Astrocyte (in vitro differentiated cells and primary cell): ENCODE measurements at regions not wholly inside any gene's neighbourhood (a gene's known extent, or its start where the extent isn't known, plus 50 kb on each side); places are given as distances from the start of the nearest gene placed in this dataset.

ENCODE experiments used
- DNase-seq: peaks from one replicate; pipeline ENCODE4 v3.0.0-alpha.2; 2010; ENCODE audit warnings: low read depth
- FAIRE-seq: peaks from 2 replicates; lab custom pipeline; 2011; peaks lifted over from hg19 to GRCh38; lab: Jason Lieb, UNC
- H2AFZ ChIP-seq: 2 replicates; pipeline ENCODE4 v1.6.0; 2012; ENCODE audit warnings: low read depth, low read length, inconsistent platforms
- H3K27ac ChIP-seq: 2 replicates; pipeline ENCODE4 v1.5.1; 2011; ENCODE audit warnings: low read depth, low read length, inconsistent platforms
- H3K27me3 ChIP-seq: 2 replicates; pipeline ENCODE4 v1.6.0; 2011; ENCODE audit warnings: low read length, inconsistent platforms; ENCODE audit not compliant: insufficient read depth
- H3K36me3 ChIP-seq: 2 replicates; pipeline ENCODE4 v1.5.1; 2011; ENCODE audit warnings: low read length, inconsistent platforms; ENCODE audit not compliant: insufficient read depth
- H3K4me1 ChIP-seq: 2 replicates; pipeline ENCODE4 v1.5.1; 2011; ENCODE audit warnings: low read length, inconsistent platforms; ENCODE audit not compliant: insufficient read depth
- H3K4me2 ChIP-seq: 2 replicates; pipeline ENCODE4 v1.6.0; 2012; ENCODE audit warnings: low read length, inconsistent platforms
- H3K4me3 ChIP-seq: 2 replicates; pipeline ENCODE4 v1.5.1; 2011; ENCODE audit warnings: low read depth, mild to moderate bottlenecking, low read length, inconsistent platforms; ENCODE audit not compliant: insufficient read depth
- H3K79me2 ChIP-seq: 2 replicates; pipeline ENCODE4 v1.6.0; 2012; ENCODE audit warnings: mild to moderate bottlenecking, low read length, inconsistent platforms; ENCODE audit not compliant: insufficient read depth
- H3K9ac ChIP-seq: 2 replicates; pipeline ENCODE4 v1.6.0; 2012; ENCODE audit warnings: mild to moderate bottlenecking, low read length, inconsistent platforms
- H3K9me3 ChIP-seq: 2 replicates; pipeline ENCODE4 v1.5.1; 2012; ENCODE audit warnings: low read depth, mild to moderate bottlenecking, low read length, inconsistent platforms; ENCODE audit not compliant: insufficient read depth
- H4K20me1 ChIP-seq: 2 replicates; pipeline ENCODE4 v1.6.0; 2012; ENCODE audit warnings: low read length, inconsistent platforms; ENCODE audit not compliant: insufficient read depth
- H3K27ac Mint-ChIP-seq: one replicate; pipeline ENCODE4 v1.8.0; 2021; ENCODE audit warnings: mild to moderate bottlenecking, mixed read lengths; ENCODE audit not compliant: unreplicated experiment
- H3K27me3 Mint-ChIP-seq: one replicate; pipeline ENCODE4 v1.8.0; 2021; ENCODE audit warnings: low read depth, mixed read lengths; ENCODE audit not compliant: unreplicated experiment
- H3K36me3 Mint-ChIP-seq: one replicate; pipeline ENCODE4 v1.8.0; 2021; ENCODE audit warnings: low read depth, mixed read lengths; ENCODE audit not compliant: unreplicated experiment
- H3K4me1 Mint-ChIP-seq: one replicate; pipeline ENCODE4 v1.8.0; 2021; ENCODE audit warnings: low read depth, mixed read lengths; ENCODE audit not compliant: unreplicated experiment
- H3K4me3 Mint-ChIP-seq: one replicate; pipeline ENCODE4 v1.8.0; 2021; ENCODE audit warnings: mild to moderate bottlenecking, moderate library complexity, mixed read lengths; ENCODE audit not compliant: unreplicated experiment
- H3K9me3 Mint-ChIP-seq: one replicate; pipeline ENCODE4 v1.8.0; 2021; ENCODE audit warnings: mild to moderate bottlenecking, mixed read lengths; ENCODE audit not compliant: unreplicated experiment
- EZH2 ChIP-seq: IDR thresholded peaks from 2 replicates; pipeline ENCODE4 v1.6.1; 2012; ENCODE audit warnings: mild to moderate bottlenecking, low read length, inconsistent platforms; ENCODE audit not compliant: insufficient read depth
- TF ChIP-seq, protein P1 (sequence below): IDR thresholded peaks from 2 replicates; pipeline ENCODE4 v1.5.1; 2011; ENCODE audit warnings: low read depth, mild to moderate bottlenecking, inconsistent platforms, low read length, moderate library complexity; ENCODE audit not compliant: insufficient read depth

DNA sequence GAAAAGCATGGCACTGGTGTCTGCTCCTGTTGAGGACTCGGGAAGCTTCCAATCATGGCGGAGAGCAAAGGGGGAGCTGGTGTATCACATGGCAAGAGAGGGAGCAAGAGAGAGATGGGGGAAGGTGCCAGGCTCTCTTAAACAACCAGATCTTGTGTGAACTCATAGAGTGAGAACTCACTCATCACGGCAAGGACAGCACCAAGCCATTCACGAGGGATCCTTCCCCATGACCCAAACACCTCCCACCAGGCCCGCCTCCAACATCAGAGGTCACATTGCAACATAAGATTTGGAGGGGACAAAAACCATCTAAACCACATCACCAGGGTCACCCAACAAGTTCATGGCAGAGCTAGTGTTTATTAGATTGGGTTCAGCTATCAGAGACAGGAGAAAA, 218.7 kb upstream of the BCOR start:
- no peak overlapping the region for H3K4me2 ChIP-seq
- TF ChIP-seq EZH2: no peak
- TF ChIP-seq, protein P1, sequence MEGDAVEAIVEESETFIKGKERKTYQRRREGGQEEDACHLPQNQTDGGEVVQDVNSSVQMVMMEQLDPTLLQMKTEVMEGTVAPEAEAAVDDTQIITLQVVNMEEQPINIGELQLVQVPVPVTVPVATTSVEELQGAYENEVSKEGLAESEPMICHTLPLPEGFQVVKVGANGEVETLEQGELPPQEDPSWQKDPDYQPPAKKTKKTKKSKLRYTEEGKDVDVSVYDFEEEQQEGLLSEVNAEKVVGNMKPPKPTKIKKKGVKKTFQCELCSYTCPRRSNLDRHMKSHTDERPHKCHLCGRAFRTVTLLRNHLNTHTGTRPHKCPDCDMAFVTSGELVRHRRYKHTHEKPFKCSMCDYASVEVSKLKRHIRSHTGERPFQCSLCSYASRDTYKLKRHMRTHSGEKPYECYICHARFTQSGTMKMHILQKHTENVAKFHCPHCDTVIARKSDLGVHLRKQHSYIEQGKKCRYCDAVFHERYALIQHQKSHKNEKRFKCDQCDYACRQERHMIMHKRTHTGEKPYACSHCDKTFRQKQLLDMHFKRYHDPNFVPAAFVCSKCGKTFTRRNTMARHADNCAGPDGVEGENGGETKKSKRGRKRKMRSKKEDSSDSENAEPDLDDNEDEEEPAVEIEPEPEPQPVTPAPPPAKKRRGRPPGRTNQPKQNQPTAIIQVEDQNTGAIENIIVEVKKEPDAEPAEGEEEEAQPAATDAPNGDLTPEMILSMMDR: no peak
- peaks cover 19% of the 10 kb centered on the region for H3K9me3 Mint-ChIP-seq
- FAIRE-seq (no peak), DNase-seq (no peak)
- H4K20me1 ChIP-seq: no peaks in the 10 kb centered on the region
- no peaks in the 10 kb centered on the region for H3K79me2 ChIP-seq
- H2AFZ ChIP-seq: no peak overlapping the region
- H3K4me1 ChIP-seq: no peaks in the 10 kb centered on the region
- no peaks in the 10 kb centered on the region for H3K9me3 ChIP-seq
- H3K36me3 ChIP-seq: no peaks in the 10 kb centered on the region
- H3K4me1 Mint-ChIP-seq: no peaks in the 10 kb centered on the region
- H3K4me3 Mint-ChIP-seq: no peak overlapping the region
- peaks cover 13% of the 10 kb centered on the region for H3K27me3 Mint-ChIP-seq
- H3K36me3 Mint-ChIP-seq: peaks cover 4% of the 10 kb centered on the region
- no peak overlapping the region for H3K9ac ChIP-seq
- no peaks in the 10 kb centered on the region for H3K27me3 ChIP-seq
- no peak overlapping the region for H3K27ac Mint-ChIP-seq
- H3K4me3 ChIP-seq: no peak overlapping the region
- H3K27ac ChIP-seq: no peak overlapping the region

DNA sequence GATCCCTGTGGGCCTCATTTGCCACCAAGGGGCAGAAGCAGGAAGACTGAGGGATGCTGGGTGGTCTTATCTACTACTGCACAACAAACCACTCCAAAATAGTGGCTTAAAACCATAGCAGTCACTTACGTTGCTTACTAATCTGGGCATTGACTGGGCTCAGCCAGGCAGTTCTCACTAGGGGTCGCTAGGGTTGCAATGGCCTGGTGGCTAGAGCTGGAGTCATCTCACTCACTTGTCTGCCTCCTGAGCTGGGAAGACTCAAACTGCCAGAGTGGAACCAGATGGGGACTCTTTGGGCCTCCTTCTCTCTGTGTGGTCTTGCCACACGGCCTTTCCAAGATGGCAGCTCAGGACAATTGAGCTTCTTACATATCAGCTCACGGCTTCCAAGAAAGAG, 216.3 kb upstream of the BCOR start:
- DNase-seq: no peak
- Mint-ChIP-seq H3K36me3 (peaks cover 4% of the 10 kb centered on the region), H3K9me3 (peaks cover 12% of the 10 kb centered on the region), H3K4me1 (peaks cover 3% of the 10 kb centered on the region), H3K27ac (no peak overlapping the region), H3K27me3 (peaks cover 17% of the 10 kb centered on the region), H3K4me3 (no peak overlapping the region)
- H4K20me1 ChIP-seq: no peaks in the 10 kb centered on the region
- H3K36me3 ChIP-seq: no peaks in the 10 kb centered on the region
- H3K9me3 ChIP-seq: no peaks in the 10 kb centered on the region
- no peak overlapping the region for H3K4me3 ChIP-seq
- TF ChIP-seq, protein P1: no peak
- no peak for TF ChIP-seq EZH2
- no peaks in the 10 kb centered on the region for H3K27me3 ChIP-seq
- H3K4me2 ChIP-seq: no peak overlapping the region
- no peak overlapping the region for H2AFZ ChIP-seq
- no peak overlapping the region for H3K27ac ChIP-seq
- FAIRE-seq: no peak
- H3K4me1 ChIP-seq: no peaks in the 10 kb centered on the region
- H3K9ac ChIP-seq: no peak overlapping the region
- no peaks in the 10 kb centered on the region for H3K79me2 ChIP-seq

DNA sequence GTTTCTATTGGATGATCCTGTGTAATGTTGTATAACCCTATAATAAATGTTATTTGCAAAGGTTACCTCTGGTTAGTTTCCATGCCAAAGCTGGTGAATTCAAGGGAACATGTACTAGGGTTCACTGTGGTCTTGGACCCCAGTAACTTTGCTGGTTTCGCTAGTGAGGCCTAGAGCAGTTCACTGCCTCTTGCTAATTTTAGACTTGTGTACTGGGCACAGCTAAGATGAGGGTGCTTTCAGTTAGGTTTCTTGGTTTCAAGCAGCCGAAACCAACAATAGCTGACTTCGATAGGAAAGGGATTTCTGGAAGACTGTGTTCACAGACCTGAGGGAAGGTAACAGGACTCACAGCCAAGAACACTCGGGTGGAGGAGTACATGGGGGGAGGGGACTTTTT, 215.5 kb upstream of the BCOR start:
- peaks cover 14% of the 10 kb centered on the region for H3K9me3 Mint-ChIP-seq
- no peaks in the 10 kb centered on the region for H3K4me1 ChIP-seq

More for the DNA sequence above, 215.5 kb upstream of the BCOR start:
- Histone ChIP-seq H3K4me2 (no peak overlapping the region), H3K27ac (no peak overlapping the region), H3K36me3 (no peaks in the 10 kb centered on the region), H3K27me3 (no peaks in the 10 kb centered on the region), H3K9ac (no peak overlapping the region), H4K20me1 (no peaks in the 10 kb centered on the region), H3K4me3 (no peak overlapping the region), H3K79me2 (no peaks in the 10 kb centered on the region), H2AFZ (no peak overlapping the region), H3K9me3 (no peaks in the 10 kb centered on the region)
- peaks cover 17% of the 10 kb centered on the region for H3K27me3 Mint-ChIP-seq
- H3K4me3 Mint-ChIP-seq: no peak overlapping the region
- H3K36me3 Mint-ChIP-seq: peaks cover 4% of the 10 kb centered on the region
- peaks cover 3% of the 10 kb centered on the region for H3K4me1 Mint-ChIP-seq
- no peak overlapping the region for H3K27ac Mint-ChIP-seq
- DNase-seq: no peak
- FAIRE-seq: no peak
- TF ChIP-seq, protein P1: no peak
- no peak for TF ChIP-seq EZH2
